GM23248 (cell line): ENCODE measurements at regions not wholly inside any gene's neighbourhood (a gene's known extent, or its start where the extent isn't known, plus 50 kb on each side); places are given as distances from the start of the nearest gene placed in this dataset.

Source experiments
- EZH2 ChIP-seq: fragments of 200-600 bp; sonication (generic); IDR thresholded peaks from 2 replicates; pipeline ENCODE4 v1.6.1; 2018; ENCODE audit warnings: antibody characterized with exemption, mild to moderate bottlenecking; ENCODE audit not compliant: insufficient read depth, poor library complexity, severe bottlenecking
- EZH2phosphoT487 ChIP-seq: fragments of 200-600 bp; sonication (generic); IDR thresholded peaks from 2 replicates; pipeline ENCODE4 v1.6.1; 2018; ENCODE audit warnings: antibody characterized with exemption, moderate library complexity, mild to moderate bottlenecking, low read depth; ENCODE audit not compliant: insufficient read depth

GRCh38 chr6:112967974-112968373, 620.8 kb downstream of the RFPL4B start:
- no peak for TF ChIP-seq EZH2phosphoT487
- TF ChIP-seq EZH2: no peak
